ENCODE measurements at regions not wholly inside any gene's neighbourhood (a gene's known extent, or its start where the extent isn't known, plus 50 kb on each side); places are given as distances from the start of the nearest gene placed in this dataset.

DNA sequence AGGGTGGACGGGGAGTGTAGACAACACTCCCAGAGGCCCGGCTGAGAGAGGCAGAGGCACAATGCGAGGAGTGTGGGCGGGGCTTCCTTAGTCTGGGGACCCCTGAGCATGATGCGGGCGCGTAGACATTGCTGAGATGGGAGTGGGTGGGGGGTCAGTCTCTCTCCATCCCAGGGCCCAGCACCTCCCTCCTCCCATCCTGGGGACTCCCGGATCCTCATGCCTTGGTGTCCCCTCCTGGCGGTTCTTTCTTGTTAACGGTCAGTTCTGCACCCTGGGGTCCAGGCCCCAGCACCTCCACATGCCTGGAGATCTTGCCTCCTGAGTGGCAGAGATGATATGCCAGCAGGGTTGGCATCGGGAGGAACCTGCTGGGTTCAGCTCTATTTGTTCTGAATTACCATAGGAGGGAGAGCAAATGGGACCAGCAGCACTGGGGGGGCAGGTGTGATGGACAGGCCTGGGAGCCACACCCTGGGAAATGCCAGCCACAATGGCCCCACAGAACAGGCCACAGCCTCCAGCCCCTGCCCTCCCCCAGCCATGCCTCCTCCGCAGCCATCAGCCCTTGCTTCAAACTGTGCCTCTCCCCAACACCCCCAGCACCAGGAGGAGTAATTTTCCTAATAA lies 55.7 kb downstream of the RTL6 start:
- no peaks in the 10 kb centered on the region for H3K27me3 Mint-ChIP-seq
- DNase-seq (no peak), ATAC-seq (no peak)
- peaks cover 3% of the 10 kb centered on the region for H3K9me3 Mint-ChIP-seq (ENCODE audit: low read depth)
- no peaks in the 10 kb centered on the region for H3K4me1 Mint-ChIP-seq
- intact Hi-C loops (cut with DNase I, micrococcal nuclease) = loop anchor here in 1 of 2 experiments (5.0 kb wide), 1 partner anchor 125 kb away; no protein-coding TSS in a partner anchor
- no peak overlapping the region for H3K4me3 Mint-ChIP-seq
- ChIA-PET POLR2A (no interaction called here), CTCF (no interaction called here)
- no peaks in the 10 kb centered on the region for H3K36me3 Mint-ChIP-seq (ENCODE audit: low read depth)
- no peak overlapping the region for H3K27ac Mint-ChIP-seq

DNA sequence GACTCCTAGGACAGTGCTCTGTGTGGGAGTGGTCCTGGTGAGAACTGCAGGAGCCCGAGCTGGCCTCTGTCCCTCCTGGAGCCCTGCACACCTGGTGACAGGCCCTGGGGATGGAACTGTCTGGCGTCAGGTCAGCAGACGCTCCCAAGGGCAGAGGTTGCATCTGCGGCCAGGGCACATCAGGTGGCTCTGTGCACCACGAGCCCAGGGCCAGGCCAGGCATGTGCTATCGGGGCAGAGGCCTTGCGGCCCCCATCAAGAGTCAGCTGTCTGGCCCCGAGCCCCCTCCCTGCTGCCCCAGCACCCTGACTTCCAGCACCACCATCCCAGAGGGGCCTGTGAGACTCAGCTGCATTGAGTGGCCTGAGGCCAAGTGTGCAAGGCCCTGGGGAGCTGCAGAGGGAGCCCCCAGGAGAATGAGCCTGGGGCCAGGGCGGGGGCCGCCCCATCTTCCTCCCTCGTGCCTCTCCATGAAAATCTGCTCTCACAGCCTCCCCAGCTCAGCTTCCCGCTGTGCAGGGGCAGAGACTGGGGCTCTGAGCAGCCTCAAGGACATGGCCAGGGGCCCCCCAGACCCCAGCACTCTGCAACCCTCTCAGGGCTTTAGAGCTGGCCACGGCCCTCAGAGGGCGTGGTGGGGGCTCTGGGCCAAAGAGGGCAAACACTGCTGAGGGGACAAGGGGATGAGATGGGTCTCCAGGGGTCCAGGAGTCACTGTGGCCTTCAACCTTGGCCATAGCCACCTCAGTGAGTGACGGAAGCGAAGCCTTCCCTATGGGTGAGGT lies 56.4 kb downstream of the RTL6 start:
- H3K4me3 Mint-ChIP-seq = no peak overlapping the region
- H3K27me3 Mint-ChIP-seq = no peaks in the 10 kb centered on the region
- DNase-seq = no peak
- no peaks in the 10 kb centered on the region for H3K4me1 Mint-ChIP-seq
- CTCF ChIA-PET = no interaction called here
- POLR2A ChIA-PET = no interaction called here
- H3K27ac Mint-ChIP-seq = no peak overlapping the region
- intact Hi-C loops (cut with DNase I, micrococcal nuclease) = loop anchor here in 1 of 2 experiments (5.0 kb wide), 1 partner anchor 126 kb away; no protein-coding TSS in a partner anchor
- H3K36me3 Mint-ChIP-seq (ENCODE audit: low read depth) = no peaks in the 10 kb centered on the region
- ATAC-seq = no peak
- H3K9me3 Mint-ChIP-seq (ENCODE audit: low read depth) = peaks cover 3% of the 10 kb centered on the region

GRCh38 chr22:44440224-44441160 lies 57.5 kb downstream of the RTL6 start:
- ATAC-seq = no peak
- POLR2A ChIA-PET = no interaction called here
- no peaks in the 10 kb centered on the region for H3K27me3 Mint-ChIP-seq
- H3K4me3 Mint-ChIP-seq = no peak overlapping the region
- no peaks in the 10 kb centered on the region for H3K36me3 Mint-ChIP-seq (ENCODE audit: low read depth)
- no peaks in the 10 kb centered on the region for H3K9me3 Mint-ChIP-seq (ENCODE audit: low read depth)
- no peaks in the 10 kb centered on the region for H3K4me1 Mint-ChIP-seq
- no peak for DNase-seq
- CTCF ChIA-PET = no interaction called here
- no peak overlapping the region for H3K27ac Mint-ChIP-seq
- intact Hi-C loops (cut with DNase I, micrococcal nuclease) = loop anchor here in 1 of 2 experiments (5.0 kb wide), 1 partner anchor 127 kb away; no protein-coding TSS in a partner anchor

DNA sequence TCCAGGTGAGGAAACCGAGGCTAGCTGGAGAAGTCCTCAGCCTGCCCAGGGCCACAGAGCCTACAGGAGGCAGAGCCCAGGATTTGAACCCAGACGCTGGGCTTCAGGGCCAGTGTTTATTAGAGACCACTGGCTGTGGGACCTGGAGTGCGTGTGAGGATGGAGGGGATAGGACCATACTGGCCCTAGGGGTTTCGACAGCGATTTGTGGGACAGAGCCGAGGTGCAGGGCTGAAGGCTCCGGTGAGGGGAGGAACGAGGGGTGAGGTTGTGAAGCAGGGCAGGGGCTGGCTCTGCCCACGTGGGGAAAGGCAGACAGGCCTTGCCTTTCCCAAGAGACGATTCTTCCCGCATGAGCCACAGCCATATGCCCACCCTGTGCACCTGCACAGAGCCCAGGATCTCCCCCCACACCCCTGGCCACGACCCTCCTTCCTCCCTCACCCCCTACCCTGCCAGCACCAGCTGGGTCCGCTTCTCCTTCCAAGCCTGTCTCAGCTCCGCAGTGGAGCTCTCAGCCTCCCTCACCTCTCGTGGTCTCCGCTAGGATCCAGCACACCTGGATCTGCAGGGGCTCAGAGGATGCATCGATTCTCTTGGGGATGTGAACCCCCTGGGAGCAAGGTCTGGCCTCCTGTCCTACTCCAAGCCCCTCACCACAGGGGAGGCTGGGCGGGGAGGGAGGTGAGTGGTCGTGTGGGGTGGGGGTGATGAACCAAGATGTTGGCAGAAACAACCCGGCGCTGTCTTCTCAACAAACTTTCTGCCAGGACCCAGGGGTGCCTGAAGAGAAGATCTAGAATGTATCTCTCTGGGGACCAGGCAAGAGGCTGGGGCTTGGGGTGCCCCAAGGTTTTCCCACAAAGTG lies 58.4 kb downstream of the RTL6 start:
- intact Hi-C loops (cut with DNase I, micrococcal nuclease) = loop anchor here in 1 of 2 experiments (5.0 kb wide), 1 partner anchor 128 kb away; no protein-coding TSS in a partner anchor
- POLR2A ChIA-PET = no interaction called here
- CTCF ChIA-PET = no interaction called here
- ATAC-seq = no peak
- H3K4me3 Mint-ChIP-seq = no peak overlapping the region
- H3K27ac Mint-ChIP-seq = no peak overlapping the region
- no peaks in the 10 kb centered on the region for H3K36me3 Mint-ChIP-seq (ENCODE audit: low read depth)
- H3K27me3 Mint-ChIP-seq = no peaks in the 10 kb centered on the region
- DNase-seq = no peak
- no peaks in the 10 kb centered on the region for H3K4me1 Mint-ChIP-seq
- no peaks in the 10 kb centered on the region for H3K9me3 Mint-ChIP-seq (ENCODE audit: low read depth)

GRCh38 chr22:44438481-44439131 lies 59.4 kb downstream of the RTL6 start:
- H3K36me3 Mint-ChIP-seq (ENCODE audit: low read depth) = no peaks in the 10 kb centered on the region
- intact Hi-C loops (cut with DNase I, micrococcal nuclease) = no loop called here
- no peaks in the 10 kb centered on the region for H3K27me3 Mint-ChIP-seq

GRCh38 chr22:44438056-44438455 lies 60.0 kb downstream of the RTL6 start:
- H3K4me3 Mint-ChIP-seq = no peak overlapping the region
- H3K27me3 Mint-ChIP-seq = no peaks in the 10 kb centered on the region
- ChIA-PET POLR2A (no interaction called here), CTCF (no interaction called here)
- H3K4me1 Mint-ChIP-seq = no peaks in the 10 kb centered on the region
- no peaks in the 10 kb centered on the region for H3K9me3 Mint-ChIP-seq (ENCODE audit: low read depth)
- ATAC-seq (no peak), DNase-seq (no peak)
- intact Hi-C loops (cut with DNase I, micrococcal nuclease) = no loop called here
- H3K36me3 Mint-ChIP-seq (ENCODE audit: low read depth) = no peaks in the 10 kb centered on the region
- no peak overlapping the region for H3K27ac Mint-ChIP-seq

More at GRCh38 chr22:44438481-44439131, 59.4 kb downstream of the RTL6 start:
- H3K9me3 Mint-ChIP-seq (ENCODE audit: low read depth) = no peaks in the 10 kb centered on the region
- H3K27ac Mint-ChIP-seq = no peak overlapping the region
- ATAC-seq (no peak), DNase-seq (no peak)
- ChIA-PET POLR2A (no interaction called here), CTCF (no interaction called here)
- H3K4me1 Mint-ChIP-seq = no peaks in the 10 kb centered on the region
- H3K4me3 Mint-ChIP-seq = no peak overlapping the region

GRCh38 chr22:44437216-44438055 lies 60.6 kb downstream of the RTL6 start:
- Mint-ChIP-seq H3K27ac (no peak overlapping the region), H3K4me3 (no peak overlapping the region), H3K36me3 (ENCODE audit: low read depth) (no peaks in the 10 kb centered on the region), H3K27me3 (no peaks in the 10 kb centered on the region), H3K9me3 (ENCODE audit: low read depth) (no peaks in the 10 kb centered on the region), H3K4me1 (no peaks in the 10 kb centered on the region)
- ChIA-PET POLR2A (no interaction called here), CTCF (no interaction called here)
- DNase-seq (no peak), ATAC-seq (no peak)
- intact Hi-C loops (cut with DNase I, micrococcal nuclease) = no loop called here

- no peaks in the 10 kb centered on the region for H3K27me3 Mint-ChIP-seq
- H3K36me3 Mint-ChIP-seq (ENCODE audit: low read depth) = no peaks in the 10 kb centered on the region
- H3K27ac Mint-ChIP-seq = no peak overlapping the region
- ATAC-seq (no peak), DNase-seq (no peak)
- CTCF ChIA-PET = no interaction called here
- intact Hi-C loops (cut with DNase I, micrococcal nuclease) = no loop called here
- H3K9me3 Mint-ChIP-seq (ENCODE audit: low read depth) = no peaks in the 10 kb centered on the region
- no peaks in the 10 kb centered on the region for H3K4me1 Mint-ChIP-seq
- POLR2A ChIA-PET = no interaction called here
- H3K4me3 Mint-ChIP-seq = no peak overlapping the region
These were observed 61.3 kb downstream of the RTL6 start for GRCh38 chr22:44436736-44437135.

- ChIA-PET POLR2A (no interaction called here), CTCF (no interaction called here)
- no peak overlapping the region for H3K4me3 Mint-ChIP-seq
- no peaks in the 10 kb centered on the region for H3K36me3 Mint-ChIP-seq (ENCODE audit: low read depth)
- H3K9me3 Mint-ChIP-seq (ENCODE audit: low read depth) = no peaks in the 10 kb centered on the region
- ATAC-seq (no peak), DNase-seq (no peak)
- intact Hi-C loops (cut with DNase I, micrococcal nuclease) = no loop called here
- H3K4me1 Mint-ChIP-seq = no peaks in the 10 kb centered on the region
- H3K27me3 Mint-ChIP-seq = no peaks in the 10 kb centered on the region
- no peak overlapping the region for H3K27ac Mint-ChIP-seq
These were observed 66.8 kb downstream of the RTL6 start for GRCh38 chr22:44431256-44431655.

- Mint-ChIP-seq H3K4me3 (no peak overlapping the region), H3K27me3 (no peaks in the 10 kb centered on the region), H3K27ac (no peak overlapping the region), H3K9me3 (ENCODE audit: low read depth) (no peaks in the 10 kb centered on the region), H3K4me1 (no peaks in the 10 kb centered on the region), H3K36me3 (ENCODE audit: low read depth) (no peaks in the 10 kb centered on the region)
- ChIA-PET POLR2A (no interaction called here), CTCF (no interaction called here)
- intact Hi-C loops (cut with DNase I, micrococcal nuclease) = no loop called here
- ATAC-seq (no peak), DNase-seq (no peak)
These were observed 67.3 kb downstream of the RTL6 start for GRCh38 chr22:44430716-44431115.

Data from activated CD4-positive, alpha-beta T cell treated with anti-CD3 and anti-CD28 coated beads for 36 hours (primary cell).